D721Med (cell line): ENCODE measurements at regions not wholly inside any gene's neighbourhood (a gene's known extent, or its start where the extent isn't known, plus 50 kb on each side); places are given as distances from the start of the nearest gene placed in this dataset.

Experiments
- DNase-seq: peaks from one replicate; pipeline ENCODE4 v3.0.0; 2011; ENCODE audit warnings: low spot score; ENCODE audit not compliant: insufficient read length
- FAIRE-seq: peaks from 2 replicates; lab custom pipeline; 2011; peaks lifted over from hg19 to GRCh38; lab: Jason Lieb, UNC
- TF ChIP-seq, protein P1 (sequence below): IDR thresholded peaks from 2 replicates; pipeline ENCODE4 v1.5.1; 2012; ENCODE audit warnings: mild to moderate bottlenecking, control low read depth; ENCODE audit not compliant: insufficient read depth; ENCODE audit errors: missing control alignments

GRCh38 chr1:79430437-79430836 lies 423.9 kb upstream of the ADGRL4 start:
- DNase-seq, result no peak
- TF ChIP-seq, protein P1, sequence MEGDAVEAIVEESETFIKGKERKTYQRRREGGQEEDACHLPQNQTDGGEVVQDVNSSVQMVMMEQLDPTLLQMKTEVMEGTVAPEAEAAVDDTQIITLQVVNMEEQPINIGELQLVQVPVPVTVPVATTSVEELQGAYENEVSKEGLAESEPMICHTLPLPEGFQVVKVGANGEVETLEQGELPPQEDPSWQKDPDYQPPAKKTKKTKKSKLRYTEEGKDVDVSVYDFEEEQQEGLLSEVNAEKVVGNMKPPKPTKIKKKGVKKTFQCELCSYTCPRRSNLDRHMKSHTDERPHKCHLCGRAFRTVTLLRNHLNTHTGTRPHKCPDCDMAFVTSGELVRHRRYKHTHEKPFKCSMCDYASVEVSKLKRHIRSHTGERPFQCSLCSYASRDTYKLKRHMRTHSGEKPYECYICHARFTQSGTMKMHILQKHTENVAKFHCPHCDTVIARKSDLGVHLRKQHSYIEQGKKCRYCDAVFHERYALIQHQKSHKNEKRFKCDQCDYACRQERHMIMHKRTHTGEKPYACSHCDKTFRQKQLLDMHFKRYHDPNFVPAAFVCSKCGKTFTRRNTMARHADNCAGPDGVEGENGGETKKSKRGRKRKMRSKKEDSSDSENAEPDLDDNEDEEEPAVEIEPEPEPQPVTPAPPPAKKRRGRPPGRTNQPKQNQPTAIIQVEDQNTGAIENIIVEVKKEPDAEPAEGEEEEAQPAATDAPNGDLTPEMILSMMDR, result no peak
- no peak for FAIRE-seq

- TF ChIP-seq, protein P1, result no peak
- FAIRE-seq, result no peak
- no peak for DNase-seq
These were observed 416.2 kb upstream of the ADGRL4 start for GRCh38 chr1:79422726-79423125.

DNA sequence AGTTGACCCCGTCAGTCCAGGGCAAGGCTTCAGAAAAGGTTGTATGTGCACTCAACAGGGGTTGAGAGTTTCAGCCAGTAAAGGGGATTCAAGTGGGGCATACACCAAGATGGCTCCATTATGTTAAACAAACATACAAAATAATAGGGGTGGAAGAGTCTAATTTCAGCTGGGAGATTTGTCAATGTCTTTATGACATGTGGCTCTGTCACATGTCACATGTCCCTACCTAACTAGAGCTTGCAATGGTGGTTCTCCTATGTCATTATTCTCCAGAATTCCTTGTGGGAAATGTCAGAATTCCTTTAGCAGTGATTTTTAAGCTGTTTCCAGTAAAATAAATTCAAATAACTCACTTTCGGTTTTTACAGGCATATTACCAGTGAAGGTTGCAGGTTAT lies 392.0 kb upstream of the ADGRL4 start:
- DNase-seq (no peak), FAIRE-seq (no peak)
- TF ChIP-seq, protein P1, result no peak

- no peak for DNase-seq
- FAIRE-seq, result no peak
- TF ChIP-seq, protein P1, result no peak
These were observed 390.4 kb upstream of the ADGRL4 start for GRCh38 chr1:79396901-79397300.

DNA sequence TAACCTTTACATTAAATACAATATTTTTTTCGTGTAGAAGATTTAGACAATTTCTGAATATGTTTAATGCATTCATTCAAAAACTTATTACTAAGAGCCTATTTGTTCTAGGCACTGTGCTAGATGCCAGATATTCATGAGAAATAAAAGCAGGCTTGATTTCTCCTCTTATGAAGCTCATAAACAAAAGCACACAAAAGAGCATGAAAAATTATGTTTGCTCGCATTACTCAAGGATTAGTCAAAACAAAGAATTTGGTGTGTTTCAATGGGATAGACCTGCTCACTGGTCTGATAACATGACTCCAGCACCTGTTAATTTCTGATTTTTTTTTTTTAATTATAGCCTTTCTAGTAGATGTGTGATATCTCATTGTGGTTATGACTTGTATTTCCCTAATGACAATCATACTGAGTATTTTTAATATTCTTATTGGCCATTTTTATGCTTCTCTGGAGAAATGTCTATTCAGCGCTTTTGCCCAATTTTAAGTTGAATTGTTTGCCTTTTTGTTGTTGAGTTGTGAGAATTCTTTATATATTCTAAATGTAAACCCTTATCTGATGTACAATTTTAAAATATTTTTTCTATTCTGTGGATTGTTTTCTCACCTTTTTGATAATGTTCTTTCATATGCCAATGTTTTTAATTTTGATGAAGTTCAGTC lies 382.3 kb upstream of the ADGRL4 start:
- FAIRE-seq, result no peak
- TF ChIP-seq, protein P1, result no peak

GRCh38 chr1:79386730-79387129 lies 380.2 kb upstream of the ADGRL4 start:
- FAIRE-seq (no peak), DNase-seq (no peak)
- TF ChIP-seq, protein P1, result no peak

More for the DNA sequence above, 382.3 kb upstream of the ADGRL4 start:
- no peak for DNase-seq

- TF ChIP-seq, protein P1, result no peak
- no peak for FAIRE-seq
These were observed 373.5 kb upstream of the ADGRL4 start for GRCh38 chr1:79380078-79380477.

More at GRCh38 chr1:79380078-79380477, 373.5 kb upstream of the ADGRL4 start:
- no peak for DNase-seq
